ENCODE measurements at regions not wholly inside any gene's neighbourhood (a gene's known extent, or its start where the extent isn't known, plus 50 kb on each side); places are given as distances from the start of the nearest gene placed in this dataset.

DNA sequence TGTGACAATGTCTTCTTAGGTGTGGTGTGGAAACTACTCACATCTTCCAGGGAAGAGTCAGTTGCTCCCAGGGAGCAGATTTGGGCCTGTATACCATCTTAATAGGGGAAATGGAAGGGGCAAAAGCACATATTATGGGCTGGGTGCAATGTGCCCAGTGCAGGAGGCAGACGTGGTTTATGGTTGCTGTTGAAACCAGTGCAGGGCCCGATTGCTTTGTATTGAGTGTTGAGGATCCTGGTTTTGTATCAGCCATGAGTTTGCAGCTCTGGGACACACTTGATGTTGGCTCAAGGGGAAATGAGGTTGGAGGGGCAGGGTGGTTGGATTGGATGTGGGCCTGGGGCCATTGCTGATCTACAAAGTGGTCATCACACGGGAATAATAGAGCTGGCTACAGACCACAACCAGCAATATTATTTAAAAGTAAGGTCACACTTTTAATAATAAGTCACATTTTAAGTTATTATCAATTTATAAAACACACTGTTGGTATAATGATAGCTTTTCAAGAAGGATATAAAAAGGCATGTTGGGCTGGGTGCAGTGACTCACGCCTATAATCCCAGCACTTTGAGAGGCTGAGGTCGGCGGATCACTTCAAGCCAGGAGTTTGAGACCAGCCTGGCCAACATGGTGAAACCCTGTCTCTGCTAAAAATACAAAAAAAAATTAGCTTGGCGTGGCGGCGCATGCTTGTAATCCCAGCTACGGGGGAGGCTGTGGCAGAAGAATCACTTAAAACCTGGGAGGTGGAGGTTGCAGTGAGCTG lies 302.4 kb downstream of the SEC14L1 start:
- TF ChIP-seq POLR2AphosphoS5 (IDR thresholded peaks at IDR 0.05) (no peak), EP300 (IDR thresholded peaks at IDR 0.05) (no peak), POLR2A (IDR thresholded peaks at IDR 0.05; ENCODE audit: low read depth) (no peak)
- TF ChIP-seq, protein P1, sequence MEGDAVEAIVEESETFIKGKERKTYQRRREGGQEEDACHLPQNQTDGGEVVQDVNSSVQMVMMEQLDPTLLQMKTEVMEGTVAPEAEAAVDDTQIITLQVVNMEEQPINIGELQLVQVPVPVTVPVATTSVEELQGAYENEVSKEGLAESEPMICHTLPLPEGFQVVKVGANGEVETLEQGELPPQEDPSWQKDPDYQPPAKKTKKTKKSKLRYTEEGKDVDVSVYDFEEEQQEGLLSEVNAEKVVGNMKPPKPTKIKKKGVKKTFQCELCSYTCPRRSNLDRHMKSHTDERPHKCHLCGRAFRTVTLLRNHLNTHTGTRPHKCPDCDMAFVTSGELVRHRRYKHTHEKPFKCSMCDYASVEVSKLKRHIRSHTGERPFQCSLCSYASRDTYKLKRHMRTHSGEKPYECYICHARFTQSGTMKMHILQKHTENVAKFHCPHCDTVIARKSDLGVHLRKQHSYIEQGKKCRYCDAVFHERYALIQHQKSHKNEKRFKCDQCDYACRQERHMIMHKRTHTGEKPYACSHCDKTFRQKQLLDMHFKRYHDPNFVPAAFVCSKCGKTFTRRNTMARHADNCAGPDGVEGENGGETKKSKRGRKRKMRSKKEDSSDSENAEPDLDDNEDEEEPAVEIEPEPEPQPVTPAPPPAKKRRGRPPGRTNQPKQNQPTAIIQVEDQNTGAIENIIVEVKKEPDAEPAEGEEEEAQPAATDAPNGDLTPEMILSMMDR (IDR thresholded peaks at IDR 0.05): no peak
- Histone ChIP-seq H3K27ac (replicated peaks in 1 of 4) (peak overlapping the region; percentile 77 to 89 (median 84)), H3K36me3 (peaks cover 0 to 4% (median 0%) of the 10 kb centered on the region in 4 donors), H3K4me3 (no peak overlapping the region), H3K4me1 (peaks cover 74 to 99% (median 95%) of the 10 kb centered on the region in 4 donors), H3K27me3 (no peaks in the 10 kb centered on the region), H3K9me3 (no peaks in the 10 kb centered on the region)
- intact Hi-C loops (cut with DNase I): no loop called here
- WGBS: 82% methylated on average over 10 of the region's 10 CpGs
- no peak for DNase-seq (ENCODE audit: extremely low spot score)

DNA sequence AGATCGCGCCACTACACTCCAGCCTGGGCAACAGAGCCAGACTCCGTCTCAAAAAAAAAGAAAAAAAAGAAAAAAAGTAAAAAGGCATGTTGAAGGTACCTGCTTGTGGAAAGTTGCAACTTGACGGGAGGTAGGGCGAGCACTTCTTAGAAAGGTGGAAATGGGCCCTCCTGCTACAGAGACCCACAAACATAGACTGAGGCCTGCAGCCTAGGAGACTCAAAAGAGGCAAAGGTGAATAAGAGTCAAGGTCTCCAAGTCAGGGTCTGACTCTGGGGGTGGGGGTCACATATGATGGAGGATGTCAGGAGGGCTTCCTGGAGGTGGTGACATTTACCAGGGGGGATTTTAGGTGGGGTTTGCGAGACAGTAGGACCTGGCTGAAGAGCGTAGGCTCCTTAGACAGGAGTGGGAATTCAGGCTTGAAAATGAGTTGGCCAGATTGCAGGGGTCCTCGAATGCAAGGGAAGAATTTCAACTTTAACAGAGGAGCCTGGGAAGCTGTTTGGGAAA lies 303.0 kb downstream of the SEC14L1 start:
- Histone ChIP-seq H3K9me3 (no peaks in the 10 kb centered on the region), H3K27me3 (no peaks in the 10 kb centered on the region), H3K4me3 (no peak overlapping the region), H3K4me1 (peaks cover 69 to 96% (median 93%) of the 10 kb centered on the region in 4 donors), H3K36me3 (peaks cover 0 to 4% (median 0%) of the 10 kb centered on the region in 4 donors), H3K27ac (replicated peaks in 1 of 4) (peak overlapping the region; percentile 77 to 89 (median 84))
- TF ChIP-seq, protein P1 (IDR thresholded peaks at IDR 0.05): no peak
- TF ChIP-seq POLR2AphosphoS5 (IDR thresholded peaks at IDR 0.05) (no peak), EP300 (IDR thresholded peaks at IDR 0.05) (no peak), POLR2A (IDR thresholded peaks at IDR 0.05; ENCODE audit: low read depth) (no peak)
- WGBS: 90% methylated on average over 8 of the region's 8 CpGs
- DNase-seq (ENCODE audit: extremely low spot score): no peak
- intact Hi-C loops (cut with DNase I): no loop called here

DNA sequence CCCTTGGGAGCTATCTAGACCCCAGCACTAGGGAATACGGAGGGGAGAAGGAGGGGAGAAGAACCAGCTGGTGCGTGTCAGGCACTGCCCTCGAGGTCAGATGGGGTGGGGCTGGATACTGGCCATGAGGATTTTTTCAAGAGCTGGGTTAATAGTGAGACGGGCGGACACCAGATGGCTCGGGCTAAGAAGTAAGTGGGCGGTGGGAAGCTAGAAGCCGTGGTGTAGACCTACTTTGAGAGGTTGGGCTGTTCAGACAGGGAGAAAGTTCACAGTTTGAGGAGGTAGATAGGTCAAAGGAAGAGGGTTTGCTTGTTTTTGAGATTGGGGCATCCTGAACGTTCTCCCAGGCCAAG lies 303.8 kb downstream of the SEC14L1 start:
- intact Hi-C loops (cut with DNase I): no loop called here
- Histone ChIP-seq H3K27ac (replicated peaks in 1 of 4) (peak overlapping the region; percentile 77 to 89 (median 84)), H3K4me3 (peak overlapping the region in 1 of 4 donors; percentile 8), H3K36me3 (peaks cover 0 to 4% (median 0%) of the 10 kb centered on the region in 4 donors), H3K27me3 (no peaks in the 10 kb centered on the region), H3K4me1 (peaks cover 69 to 96% (median 93%) of the 10 kb centered on the region in 4 donors), H3K9me3 (no peaks in the 10 kb centered on the region)
- 14% methylated on average over 9 of the region's 9 CpGs for WGBS
- no peak for DNase-seq (ENCODE audit: extremely low spot score)
- TF ChIP-seq, protein P1 (IDR thresholded peaks at IDR 0.05): no peak
- peak; percentile 5 to 41 for TF ChIP-seq POLR2AphosphoS5 (IDR thresholded peaks at IDR 0.05)

DNA sequence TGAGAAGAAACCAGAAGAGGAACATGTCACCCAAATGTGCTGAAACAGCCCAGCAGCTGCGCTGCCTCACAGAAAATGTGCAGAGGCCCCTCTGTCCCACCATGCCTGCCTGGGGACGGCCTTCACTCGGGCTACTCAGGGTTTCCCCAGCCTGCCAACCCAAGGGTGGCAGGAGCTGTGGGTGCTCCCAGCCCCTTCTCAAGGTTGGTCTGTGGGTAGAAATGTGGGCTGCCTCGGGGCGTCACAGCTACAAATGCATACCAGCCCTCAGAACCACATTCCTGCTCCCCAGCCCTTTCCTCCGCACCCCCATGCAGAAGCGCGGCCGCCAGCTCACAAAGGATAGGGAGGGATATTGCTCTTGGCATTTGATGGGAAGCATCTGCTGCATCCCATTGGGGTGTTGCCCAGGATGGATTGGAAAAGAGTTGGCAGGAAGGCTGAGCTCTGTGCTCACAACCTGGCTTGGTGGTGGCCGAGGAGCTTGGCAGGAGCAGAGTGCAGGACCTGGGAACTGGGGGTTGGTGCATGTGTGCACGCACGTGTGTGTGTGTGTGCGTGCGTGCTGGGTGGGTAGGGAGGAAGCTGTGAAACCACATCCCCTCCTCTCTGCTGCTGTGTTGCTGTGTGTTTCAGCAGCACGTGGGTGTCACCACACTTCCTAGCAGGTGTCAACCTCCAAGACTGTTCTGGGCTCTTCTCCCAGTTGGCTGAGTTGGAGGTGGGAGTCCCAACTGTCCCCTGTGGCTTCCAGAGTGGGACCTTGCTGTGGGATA lies 304.4 kb downstream of the SEC14L1 start:
- no peaks in the 10 kb centered on the region for H3K27me3 ChIP-seq
- peak overlapping the region in 1 of 4 donors; percentile 8 for H3K4me3 ChIP-seq
- H3K9me3 ChIP-seq: no peaks in the 10 kb centered on the region
- H3K4me1 ChIP-seq: peaks cover 69 to 96% (median 93%) of the 10 kb centered on the region in 4 donors
- peak overlapping the region; percentile 77 to 89 (median 84) for H3K27ac ChIP-seq (replicated peaks in 1 of 4)
- 37% methylated on average over 15 of the region's 15 CpGs for WGBS
- H3K36me3 ChIP-seq: peaks cover 0 to 4% (median 0%) of the 10 kb centered on the region in 4 donors
- TF ChIP-seq POLR2AphosphoS5 (IDR thresholded peaks at IDR 0.05): peak; percentile 60 to 75
- TF ChIP-seq, protein P1 (IDR thresholded peaks at IDR 0.05): no peak
- intact Hi-C loops (cut with DNase I): no loop called here
- no peak for DNase-seq (ENCODE audit: extremely low spot score)
